Panc1 (cell line): ENCODE measurements at regions not wholly inside any gene's neighbourhood (a gene's known extent, or its start where the extent isn't known, plus 50 kb on each side); places are given as distances from the start of the nearest gene placed in this dataset.

ENCODE experiments used
- ATAC-seq: fragments of 200-7000 bp; cut with Tn5 transposase; 2 replicates; pipeline ENCODE4 v1.9.1; 2020; ENCODE audit warnings: mild to moderate bottlenecking, moderate library complexity
- BruUV-seq: library from RNA; stranded (reverse); fragments of 400-500 nt; replicated peaks from 2 replicates; lab custom pipeline; 2021; lab: Mats Ljungman, UMichigan
- CTCF ChIA-PET: fragments of 300-600 bp; sonication (Branson Sonifier 250); formaldehyde crosslinking; loops from one replicate; lab custom pipeline; 2022; ENCODE audit warnings: antibody characterized with exemption; lab: Charles Lee
- POLR2A ChIA-PET: fragments of 300-600 bp; sonication (Branson Sonifier 250); formaldehyde crosslinking; loops from one replicate; lab custom pipeline; 2022; ENCODE audit warnings: antibody characterized with exemption; lab: Charles Lee
- DNase-seq: peaks from one replicate; pipeline ENCODE4 v3.0.0-alpha.2; 2010; ENCODE audit warnings: low read depth, low spot score
- H3K27ac ChIP-seq: 2 replicates; pipeline ENCODE4 v1.5.1; 2011; ENCODE audit warnings: mild to moderate bottlenecking, low read length, inconsistent platforms
- H3K27me3 ChIP-seq: fragments of 200-500 bp; sonication (Bioruptor generic); 2 replicates; pipeline ENCODE4 v1.6.0; 2014; ENCODE audit warnings: low read length, inconsistent platforms; ENCODE audit not compliant: control insufficient read depth, insufficient read depth
- H3K36me3 ChIP-seq: fragments of 200-500 bp; sonication (Bioruptor generic); 2 replicates; pipeline ENCODE4 v1.5.1; 2014; ENCODE audit warnings: inconsistent platforms, mild to moderate bottlenecking, low read length, moderate library complexity; ENCODE audit not compliant: control insufficient read depth, insufficient read depth
- H3K4me1 ChIP-seq: 2 replicates; pipeline ENCODE4 v1.5.1; 2011; ENCODE audit warnings: inconsistent platforms, mild to moderate bottlenecking, low read length, moderate library complexity; ENCODE audit not compliant: control insufficient read depth, insufficient read depth
- H3K4me3 ChIP-seq, 2 experiments: 2 replicates each; pipeline ENCODE4 v1.5.1; 2011 to 2012; ENCODE audit warnings: low read depth in 2 of 2, low read length in 2 of 2, mild to moderate bottlenecking in 2 of 2, inconsistent platforms in 1 of 2, moderate library complexity in 1 of 2
- H3K9me3 ChIP-seq: fragments of 200-500 bp; sonication (Bioruptor generic); 2 replicates; pipeline ENCODE4 v1.5.1; 2014; ENCODE audit warnings: low read depth, mild to moderate bottlenecking, inconsistent platforms, low read length, moderate library complexity; ENCODE audit not compliant: control insufficient read depth, insufficient read depth
- SIN3A ChIP-seq: IDR thresholded peaks from 2 replicates; pipeline ENCODE4 v1.6.1; 2012; ENCODE audit warnings: low read depth, mild to moderate bottlenecking, low read length, moderate library complexity, borderline replicate concordance; ENCODE audit not compliant: insufficient read depth
- TCF7L2 ChIP-seq: IDR thresholded peaks from 2 replicates; pipeline ENCODE4 v1.6.1; 2011; ENCODE audit warnings: mild to moderate bottlenecking, low read depth, low read length, inconsistent platforms
- in situ Hi-C: cut with HindIII; loops from 2 replicates; pipeline ENCODE4 v1.10.0; 2016; ENCODE audit warnings: low sequenced_read_pairs, low pct_unique_long_range_greater_than_20kb
- intact Hi-C: fragments of 100-400 bp; cut with micrococcal nuclease; formaldehyde crosslinking; loops from one replicate; pipeline ENCODE4 v1.10.0; 2022; ENCODE audit not compliant: unreplicated experiment
- TF ChIP-seq, protein P1 (sequence below), 2 experiments: IDR thresholded peaks; 2 replicates each; pipeline ENCODE4 v1.6.1; 2011 to 2012; ENCODE audit warnings: low read depth in 2 of 2, control low read depth in 1 of 2, low read length in 1 of 2, mild to moderate bottlenecking in 1 of 2, moderate library complexity in 1 of 2; ENCODE audit not compliant: insufficient read depth in 1 of 2
- TF ChIP-seq, protein P2 (sequence below): fragments of 450-650 bp; IDR thresholded peaks from 2 replicates; pipeline ENCODE4 v1.5.1; 2017; ENCODE audit warnings: mild to moderate bottlenecking

DNA sequence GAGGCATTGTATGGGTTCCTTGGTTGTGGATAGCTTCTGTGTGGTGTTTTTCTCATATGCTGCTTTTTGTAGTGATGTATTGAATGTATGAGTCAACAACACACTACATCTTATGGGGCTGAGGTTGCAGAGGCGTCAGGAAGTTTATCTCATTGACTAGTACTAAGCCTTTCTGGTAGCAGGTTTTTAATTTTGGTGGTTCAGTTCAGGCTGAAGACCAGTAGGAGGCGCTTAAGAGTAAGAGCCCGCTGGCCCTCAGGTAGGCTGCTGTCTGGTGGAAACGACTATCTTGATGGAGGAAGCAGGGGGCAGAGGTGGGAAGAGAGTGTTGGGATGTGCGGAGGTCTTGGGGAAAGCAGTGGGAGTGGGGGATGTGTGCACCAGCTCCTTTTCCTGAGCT is 62.4 kb downstream of the RTP4 start:
- in situ Hi-C loops (no loop called here), intact Hi-C loops (no loop called here)
- TF ChIP-seq, protein P1, sequence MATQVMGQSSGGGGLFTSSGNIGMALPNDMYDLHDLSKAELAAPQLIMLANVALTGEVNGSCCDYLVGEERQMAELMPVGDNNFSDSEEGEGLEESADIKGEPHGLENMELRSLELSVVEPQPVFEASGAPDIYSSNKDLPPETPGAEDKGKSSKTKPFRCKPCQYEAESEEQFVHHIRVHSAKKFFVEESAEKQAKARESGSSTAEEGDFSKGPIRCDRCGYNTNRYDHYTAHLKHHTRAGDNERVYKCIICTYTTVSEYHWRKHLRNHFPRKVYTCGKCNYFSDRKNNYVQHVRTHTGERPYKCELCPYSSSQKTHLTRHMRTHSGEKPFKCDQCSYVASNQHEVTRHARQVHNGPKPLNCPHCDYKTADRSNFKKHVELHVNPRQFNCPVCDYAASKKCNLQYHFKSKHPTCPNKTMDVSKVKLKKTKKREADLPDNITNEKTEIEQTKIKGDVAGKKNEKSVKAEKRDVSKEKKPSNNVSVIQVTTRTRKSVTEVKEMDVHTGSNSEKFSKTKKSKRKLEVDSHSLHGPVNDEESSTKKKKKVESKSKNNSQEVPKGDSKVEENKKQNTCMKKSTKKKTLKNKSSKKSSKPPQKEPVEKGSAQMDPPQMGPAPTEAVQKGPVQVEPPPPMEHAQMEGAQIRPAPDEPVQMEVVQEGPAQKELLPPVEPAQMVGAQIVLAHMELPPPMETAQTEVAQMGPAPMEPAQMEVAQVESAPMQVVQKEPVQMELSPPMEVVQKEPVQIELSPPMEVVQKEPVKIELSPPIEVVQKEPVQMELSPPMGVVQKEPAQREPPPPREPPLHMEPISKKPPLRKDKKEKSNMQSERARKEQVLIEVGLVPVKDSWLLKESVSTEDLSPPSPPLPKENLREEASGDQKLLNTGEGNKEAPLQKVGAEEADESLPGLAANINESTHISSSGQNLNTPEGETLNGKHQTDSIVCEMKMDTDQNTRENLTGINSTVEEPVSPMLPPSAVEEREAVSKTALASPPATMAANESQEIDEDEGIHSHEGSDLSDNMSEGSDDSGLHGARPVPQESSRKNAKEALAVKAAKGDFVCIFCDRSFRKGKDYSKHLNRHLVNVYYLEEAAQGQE (IDR thresholded peaks at IDR 0.05; ENCODE audit: insufficient read depth in 1 of 2, low read depth in 2 of 2, low read length in 1 of 2): no peak
- no peak for TF ChIP-seq SIN3A
- no peak for TF ChIP-seq TCF7L2
- TF ChIP-seq, protein P2, sequence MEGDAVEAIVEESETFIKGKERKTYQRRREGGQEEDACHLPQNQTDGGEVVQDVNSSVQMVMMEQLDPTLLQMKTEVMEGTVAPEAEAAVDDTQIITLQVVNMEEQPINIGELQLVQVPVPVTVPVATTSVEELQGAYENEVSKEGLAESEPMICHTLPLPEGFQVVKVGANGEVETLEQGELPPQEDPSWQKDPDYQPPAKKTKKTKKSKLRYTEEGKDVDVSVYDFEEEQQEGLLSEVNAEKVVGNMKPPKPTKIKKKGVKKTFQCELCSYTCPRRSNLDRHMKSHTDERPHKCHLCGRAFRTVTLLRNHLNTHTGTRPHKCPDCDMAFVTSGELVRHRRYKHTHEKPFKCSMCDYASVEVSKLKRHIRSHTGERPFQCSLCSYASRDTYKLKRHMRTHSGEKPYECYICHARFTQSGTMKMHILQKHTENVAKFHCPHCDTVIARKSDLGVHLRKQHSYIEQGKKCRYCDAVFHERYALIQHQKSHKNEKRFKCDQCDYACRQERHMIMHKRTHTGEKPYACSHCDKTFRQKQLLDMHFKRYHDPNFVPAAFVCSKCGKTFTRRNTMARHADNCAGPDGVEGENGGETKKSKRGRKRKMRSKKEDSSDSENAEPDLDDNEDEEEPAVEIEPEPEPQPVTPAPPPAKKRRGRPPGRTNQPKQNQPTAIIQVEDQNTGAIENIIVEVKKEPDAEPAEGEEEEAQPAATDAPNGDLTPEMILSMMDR: peak; percentile 35
- no peak for ATAC-seq
- H3K9me3 ChIP-seq: peaks cover 3% of the 10 kb centered on the region; the same call in 1 of the 2 replicates
- H3K27me3 ChIP-seq: no peaks in the 10 kb centered on the region
- H3K4me3 ChIP-seq: no peak overlapping the region
- ChIA-PET CTCF (no interaction called here), POLR2A (interaction anchor here (0.6 kb wide), 1 partner anchor 681 kb away, joined by 3 read pairs; no protein-coding TSS in a partner anchor)
- no peak for DNase-seq
- H3K27ac ChIP-seq: no peak overlapping the region
- no TSS peak for BruUV-seq
- no peaks in the 10 kb centered on the region for H3K4me1 ChIP-seq
- no peaks in the 10 kb centered on the region for H3K36me3 ChIP-seq
